ENCODE measurements at regions not wholly inside any gene's neighbourhood (a gene's known extent, or its start where the extent isn't known, plus 50 kb on each side); places are given as distances from the start of the nearest gene placed in this dataset.

DNA sequence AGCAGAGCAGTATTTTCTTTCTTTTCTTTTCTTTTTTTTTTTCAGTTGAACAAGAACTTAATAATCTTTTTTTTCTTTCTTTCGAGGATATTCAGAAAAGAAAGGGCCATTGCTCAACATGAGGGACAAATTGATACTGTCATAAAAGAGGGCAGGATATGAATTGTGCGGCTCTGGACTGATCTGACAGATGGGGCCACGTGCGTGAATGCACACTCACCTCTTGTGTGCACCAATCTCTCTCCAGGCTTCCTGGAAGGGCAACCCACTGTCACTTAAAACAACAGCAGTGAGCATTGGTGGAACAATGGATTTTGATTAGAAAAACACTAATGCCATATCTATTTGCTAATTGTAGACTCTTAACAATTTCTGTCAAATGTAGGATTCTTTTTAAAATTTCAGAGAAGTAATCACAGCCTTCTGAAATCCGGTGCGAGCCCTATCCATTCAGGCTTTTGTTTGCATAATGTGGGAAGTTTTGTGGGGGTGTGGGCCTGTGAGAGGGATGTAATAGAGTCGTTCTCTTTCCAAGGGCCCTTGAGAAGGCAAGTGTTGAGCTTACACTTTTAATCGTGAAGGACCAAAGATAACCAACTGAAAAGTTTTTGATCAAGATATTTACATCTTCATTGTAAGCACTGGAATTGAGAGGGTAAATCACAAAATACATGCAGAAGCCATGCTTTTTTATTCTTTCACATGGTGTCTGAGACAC lies 298.8 kb downstream of the SP3 start:
- no peak for TF ChIP-seq POLR2A (IDR thresholded peaks at IDR 0.05)
- TF ChIP-seq, protein P1, sequence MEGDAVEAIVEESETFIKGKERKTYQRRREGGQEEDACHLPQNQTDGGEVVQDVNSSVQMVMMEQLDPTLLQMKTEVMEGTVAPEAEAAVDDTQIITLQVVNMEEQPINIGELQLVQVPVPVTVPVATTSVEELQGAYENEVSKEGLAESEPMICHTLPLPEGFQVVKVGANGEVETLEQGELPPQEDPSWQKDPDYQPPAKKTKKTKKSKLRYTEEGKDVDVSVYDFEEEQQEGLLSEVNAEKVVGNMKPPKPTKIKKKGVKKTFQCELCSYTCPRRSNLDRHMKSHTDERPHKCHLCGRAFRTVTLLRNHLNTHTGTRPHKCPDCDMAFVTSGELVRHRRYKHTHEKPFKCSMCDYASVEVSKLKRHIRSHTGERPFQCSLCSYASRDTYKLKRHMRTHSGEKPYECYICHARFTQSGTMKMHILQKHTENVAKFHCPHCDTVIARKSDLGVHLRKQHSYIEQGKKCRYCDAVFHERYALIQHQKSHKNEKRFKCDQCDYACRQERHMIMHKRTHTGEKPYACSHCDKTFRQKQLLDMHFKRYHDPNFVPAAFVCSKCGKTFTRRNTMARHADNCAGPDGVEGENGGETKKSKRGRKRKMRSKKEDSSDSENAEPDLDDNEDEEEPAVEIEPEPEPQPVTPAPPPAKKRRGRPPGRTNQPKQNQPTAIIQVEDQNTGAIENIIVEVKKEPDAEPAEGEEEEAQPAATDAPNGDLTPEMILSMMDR (IDR thresholded peaks at IDR 0.05) = no peak
